Type B pancreatic cell (in vitro differentiated cells): ENCODE measurements at regions not wholly inside any gene's neighbourhood (a gene's known extent, or its start where the extent isn't known, plus 50 kb on each side); places are given as distances from the start of the nearest gene placed in this dataset.

Experiments
- DNase-seq: peaks from one replicate; pipeline ENCODE4 v3.0.0; 2021; ENCODE audit warnings: mixed read lengths; ENCODE audit not compliant: unreplicated experiment; ENCODE audit errors: extremely low spot score
- H3K27ac Mint-ChIP-seq: 2 replicates; pipeline ENCODE4 v1.8.0; 2021; ENCODE audit warnings: mild to moderate bottlenecking, mixed read lengths
- H3K27me3 Mint-ChIP-seq: 2 replicates; pipeline ENCODE4 v1.8.0; 2021; ENCODE audit warnings: mixed read lengths
- H3K36me3 Mint-ChIP-seq: 2 replicates; pipeline ENCODE4 v1.8.0; 2021; ENCODE audit warnings: mixed read lengths
- H3K4me1 Mint-ChIP-seq: one replicate; pipeline ENCODE4 v1.8.0; 2021; ENCODE audit warnings: mixed read lengths; ENCODE audit not compliant: unreplicated experiment
- H3K4me3 Mint-ChIP-seq: 2 replicates; pipeline ENCODE4 v1.8.0; 2021; ENCODE audit warnings: mild to moderate bottlenecking, mixed read lengths
- H3K9me3 Mint-ChIP-seq: 2 replicates; pipeline ENCODE4 v1.8.0; 2021; ENCODE audit warnings: mixed read lengths
- TF ChIP-seq, protein P1 (sequence below): fragments of 200-600 bp; sonication (generic); conservative IDR thresholded peaks from 2 replicates; pipeline ENCODE4 v1.5.0; 2021; ENCODE audit warnings: antibody characterized with exemption, mild to moderate bottlenecking

DNA sequence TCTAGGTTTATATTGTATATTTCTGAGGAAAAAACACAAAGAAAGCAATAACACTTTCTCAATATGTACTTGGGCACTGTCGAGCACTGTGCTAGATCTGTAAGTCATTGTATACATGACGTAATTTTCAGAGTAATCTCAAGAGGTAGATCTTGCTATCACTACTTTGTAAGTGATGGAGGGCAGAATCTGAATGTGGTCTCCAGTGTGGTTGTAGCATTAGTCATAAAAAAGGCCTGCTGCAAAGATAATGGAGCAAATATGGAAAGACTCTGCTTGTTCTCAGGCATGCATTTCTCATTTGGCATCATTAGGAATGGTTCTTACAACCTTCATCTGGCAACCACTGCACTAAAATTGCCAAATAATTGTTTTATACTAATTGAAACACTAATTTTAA is 419.8 kb upstream of the CCDC179 start:
- no peaks in the 10 kb centered on the region for H3K9me3 Mint-ChIP-seq
- no peaks in the 10 kb centered on the region for H3K4me1 Mint-ChIP-seq
- no peak for DNase-seq
- TF ChIP-seq, protein P1, sequence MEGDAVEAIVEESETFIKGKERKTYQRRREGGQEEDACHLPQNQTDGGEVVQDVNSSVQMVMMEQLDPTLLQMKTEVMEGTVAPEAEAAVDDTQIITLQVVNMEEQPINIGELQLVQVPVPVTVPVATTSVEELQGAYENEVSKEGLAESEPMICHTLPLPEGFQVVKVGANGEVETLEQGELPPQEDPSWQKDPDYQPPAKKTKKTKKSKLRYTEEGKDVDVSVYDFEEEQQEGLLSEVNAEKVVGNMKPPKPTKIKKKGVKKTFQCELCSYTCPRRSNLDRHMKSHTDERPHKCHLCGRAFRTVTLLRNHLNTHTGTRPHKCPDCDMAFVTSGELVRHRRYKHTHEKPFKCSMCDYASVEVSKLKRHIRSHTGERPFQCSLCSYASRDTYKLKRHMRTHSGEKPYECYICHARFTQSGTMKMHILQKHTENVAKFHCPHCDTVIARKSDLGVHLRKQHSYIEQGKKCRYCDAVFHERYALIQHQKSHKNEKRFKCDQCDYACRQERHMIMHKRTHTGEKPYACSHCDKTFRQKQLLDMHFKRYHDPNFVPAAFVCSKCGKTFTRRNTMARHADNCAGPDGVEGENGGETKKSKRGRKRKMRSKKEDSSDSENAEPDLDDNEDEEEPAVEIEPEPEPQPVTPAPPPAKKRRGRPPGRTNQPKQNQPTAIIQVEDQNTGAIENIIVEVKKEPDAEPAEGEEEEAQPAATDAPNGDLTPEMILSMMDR, result no peak
- no peak overlapping the region for H3K27ac Mint-ChIP-seq
- H3K4me3 Mint-ChIP-seq, result no peak overlapping the region
- H3K27me3 Mint-ChIP-seq, result no peaks in the 10 kb centered on the region
- H3K36me3 Mint-ChIP-seq, result no peaks in the 10 kb centered on the region

DNA sequence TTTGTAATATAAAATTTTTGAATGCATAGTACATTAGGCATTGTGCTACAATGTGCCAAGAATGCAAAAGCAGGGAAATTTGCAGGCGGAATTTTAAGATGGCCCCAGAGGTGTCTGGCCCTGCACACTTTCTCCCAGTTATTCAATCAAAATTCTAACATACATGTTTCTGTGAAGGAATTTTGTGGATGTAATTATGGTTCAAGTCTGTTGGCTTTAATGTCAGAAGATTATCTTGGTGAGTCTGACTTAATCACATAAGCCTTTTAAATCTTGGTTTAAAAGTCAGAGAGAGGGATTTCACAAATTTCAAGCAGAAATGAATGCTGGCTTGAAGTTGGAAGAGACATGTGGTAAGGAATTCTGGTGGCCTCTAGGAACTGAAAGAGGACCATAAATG is 423.4 kb upstream of the CCDC179 start:
- Mint-ChIP-seq H3K36me3 (no peaks in the 10 kb centered on the region), H3K4me3 (no peak overlapping the region), H3K9me3 (no peaks in the 10 kb centered on the region), H3K4me1 (no peaks in the 10 kb centered on the region), H3K27me3 (no peaks in the 10 kb centered on the region), H3K27ac (no peak overlapping the region)
- TF ChIP-seq, protein P1, result no peak
- DNase-seq, result no peak

DNA sequence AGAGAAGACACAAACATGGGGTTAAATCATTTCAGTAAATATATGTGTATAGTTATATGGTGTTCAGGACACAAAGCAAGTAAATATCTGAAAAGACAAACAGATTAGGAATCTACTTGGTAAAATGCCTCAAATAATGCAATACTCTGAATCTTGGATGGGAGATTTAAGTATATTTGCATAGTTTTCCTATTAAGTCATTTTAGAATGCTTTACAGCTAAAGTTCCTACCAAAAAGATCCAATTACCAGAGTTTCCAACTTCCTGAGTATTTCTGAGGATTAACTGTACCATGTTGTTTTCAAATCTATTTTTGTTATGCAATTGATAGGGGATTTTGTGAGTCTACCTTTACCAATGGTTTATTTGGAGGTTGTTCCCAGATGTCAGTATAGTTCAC is 424.4 kb upstream of the CCDC179 start:
- no peak overlapping the region for H3K4me3 Mint-ChIP-seq
- H3K36me3 Mint-ChIP-seq, result no peaks in the 10 kb centered on the region
- H3K27me3 Mint-ChIP-seq, result no peaks in the 10 kb centered on the region
- TF ChIP-seq, protein P1, result no peak
- no peaks in the 10 kb centered on the region for H3K9me3 Mint-ChIP-seq
- H3K27ac Mint-ChIP-seq, result no peak overlapping the region
- no peak for DNase-seq
- no peaks in the 10 kb centered on the region for H3K4me1 Mint-ChIP-seq

DNA sequence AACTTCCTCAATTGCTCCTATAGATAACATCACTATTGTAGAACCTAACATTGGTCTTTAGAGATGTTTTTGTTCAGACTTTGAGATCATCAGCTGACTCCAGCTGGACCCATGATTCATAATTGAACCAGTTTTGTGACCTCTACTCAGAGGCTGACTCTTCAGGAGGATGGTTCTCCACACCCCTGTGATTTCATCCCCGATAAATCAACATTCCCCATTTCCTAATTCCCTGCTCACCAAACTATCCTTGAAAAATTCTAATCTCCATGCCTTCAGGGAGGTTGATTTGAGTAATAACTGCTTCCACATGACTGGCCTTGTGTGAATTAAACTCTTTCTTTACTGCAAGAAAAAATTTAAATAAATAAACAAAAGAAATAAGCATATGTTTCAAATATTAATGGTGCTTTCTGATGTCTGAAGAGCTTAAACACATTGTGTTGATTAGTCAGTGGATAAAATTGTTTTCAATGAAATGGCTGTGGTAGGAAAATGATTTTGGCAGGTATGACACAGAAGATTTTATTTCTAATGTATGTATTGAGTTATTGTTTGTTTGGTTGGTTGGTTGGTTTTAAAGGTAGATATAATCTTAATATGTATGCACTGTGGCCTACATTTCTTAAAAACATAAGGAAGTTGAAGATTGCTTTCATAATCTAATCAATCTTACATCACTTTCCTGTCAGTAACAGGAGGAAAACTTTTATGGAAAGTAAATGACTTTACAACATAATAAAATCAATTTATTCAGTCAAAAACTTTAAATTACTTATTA is 427.9 kb upstream of the CCDC179 start:
- TF ChIP-seq, protein P1, result no peak
- no peak overlapping the region for H3K4me3 Mint-ChIP-seq
- no peaks in the 10 kb centered on the region for H3K4me1 Mint-ChIP-seq
- no peaks in the 10 kb centered on the region for H3K36me3 Mint-ChIP-seq
- no peak overlapping the region for H3K27ac Mint-ChIP-seq
- DNase-seq, result no peak
- H3K27me3 Mint-ChIP-seq, result no peaks in the 10 kb centered on the region
- no peaks in the 10 kb centered on the region for H3K9me3 Mint-ChIP-seq

DNA sequence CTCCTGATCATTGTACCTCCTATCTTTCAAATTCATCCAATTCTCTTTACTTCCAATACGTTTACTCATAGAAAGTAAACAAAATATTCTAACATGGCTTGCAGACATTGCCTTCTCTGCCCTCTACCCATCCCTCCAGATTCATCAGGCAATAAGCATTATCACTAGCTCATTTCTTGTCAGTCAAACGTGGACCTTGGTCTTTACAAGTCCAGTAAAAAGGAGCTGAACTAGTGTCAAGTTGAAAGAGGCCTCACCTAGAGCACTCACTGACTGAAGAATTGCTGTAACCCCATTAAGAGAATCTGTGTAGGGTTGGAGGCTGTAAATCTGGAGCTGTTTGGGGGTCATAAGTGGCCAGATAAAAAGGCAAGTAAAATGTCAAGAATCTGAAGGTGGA is 435.0 kb upstream of the CCDC179 start:
- no peak overlapping the region for H3K27ac Mint-ChIP-seq
- no peaks in the 10 kb centered on the region for H3K36me3 Mint-ChIP-seq
- no peak overlapping the region for H3K4me3 Mint-ChIP-seq
- no peaks in the 10 kb centered on the region for H3K9me3 Mint-ChIP-seq
- TF ChIP-seq, protein P1, result no peak
- no peaks in the 10 kb centered on the region for H3K27me3 Mint-ChIP-seq
- no peak for DNase-seq
- no peaks in the 10 kb centered on the region for H3K4me1 Mint-ChIP-seq

DNA sequence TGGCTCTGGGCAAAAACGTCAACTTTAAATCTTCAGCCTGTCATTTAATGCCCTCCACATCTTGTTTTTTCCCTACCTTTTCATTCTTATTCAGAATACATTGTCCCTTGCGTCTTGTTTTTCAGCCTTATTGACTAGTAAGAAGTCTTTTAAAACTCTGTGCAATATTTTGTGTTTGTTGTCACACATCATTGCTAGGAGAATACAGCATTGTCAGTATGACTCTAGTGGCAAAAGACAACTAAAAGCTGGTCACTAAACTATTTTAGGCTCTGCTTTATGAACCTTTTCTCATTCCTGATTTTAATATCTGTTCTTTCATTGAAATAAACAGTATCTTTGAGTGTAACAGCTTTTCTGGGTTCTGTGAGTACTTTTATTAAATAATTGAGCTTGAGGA is 447.8 kb upstream of the CCDC179 start:
- Mint-ChIP-seq H3K9me3 (peaks cover 4% of the 10 kb centered on the region), H3K36me3 (no peaks in the 10 kb centered on the region), H3K27ac (no peak overlapping the region), H3K27me3 (no peaks in the 10 kb centered on the region), H3K4me3 (no peak overlapping the region), H3K4me1 (peaks cover 11% of the 10 kb centered on the region)
- DNase-seq, result no peak
- TF ChIP-seq, protein P1, result no peak
